ENCODE measurements at regions not wholly inside any gene's neighbourhood (a gene's known extent, or its start where the extent isn't known, plus 50 kb on each side); places are given as distances from the start of the nearest gene placed in this dataset.
"Not testable (repeated sequence)": the region's sequence is repeated elsewhere in the genome, so short reads cannot be mapped to it uniquely, and the experiment has no call there.

DNA sequence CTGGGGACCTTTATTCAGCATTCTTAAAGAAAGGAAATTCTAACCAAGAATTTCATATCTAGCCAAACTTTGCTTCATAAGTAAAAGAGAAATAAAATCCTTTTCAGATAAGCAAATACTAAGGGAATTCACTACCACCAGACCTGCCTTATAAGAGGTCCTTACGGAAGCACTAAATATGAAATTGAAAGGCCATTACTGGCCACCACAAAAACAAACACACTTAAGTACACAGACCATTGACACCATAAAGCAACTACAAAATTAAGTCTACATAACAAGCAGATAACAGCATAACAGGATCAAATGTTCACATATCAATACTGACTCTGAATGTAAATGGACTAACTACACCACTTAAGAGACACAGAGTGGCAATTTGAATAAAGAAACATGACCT lies 361.4 kb upstream of the POU5F2 start:
- in situ Hi-C loops (cut with HindIII; ENCODE audit: extremely low pct_ligation_motif_present, low pct_unique_long_range_greater_than_20kb) (no loop called here), intact Hi-C loops (cut with micrococcal nuclease; ENCODE audit: unreplicated experiment) (no loop called here)
- ChIA-PET CTCF (ENCODE audit: low intra/inter-chr PET ratio, low total read pairs) (no interaction called here), POLR2A (no interaction called here)
- ATAC-seq (no peak), DNase-seq (ENCODE audit: low spot score) (no peak), FAIRE-seq (no peak)
- Histone ChIP-seq H3K36me3 (replicated peaks in 1 of 2; ENCODE audit: control insufficient read depth in 1 of 2, insufficient read depth in 2 of 2, low read length in 2 of 2) (no peaks in the 10 kb centered on the region), H3K79me2 (ENCODE audit: insufficient read depth, low read length) (peaks cover 2% of the 10 kb centered on the region), H3K27ac (ENCODE audit: extremely low read length, insufficient read depth, low read length) (no peak overlapping the region), H3K4me3 (replicated peaks in 1 of 3; ENCODE audit: insufficient read depth in 1 of 3, low read depth in 2 of 3, low read length in 3 of 3) (no peak overlapping the region), H4K20me1 (ENCODE audit: insufficient read depth, low read length) (no peaks in the 10 kb centered on the region), H3K27me3 (ENCODE audit: control insufficient read depth in 1 of 2, insufficient read depth in 2 of 2, low read length in 2 of 2) (no peaks in the 10 kb centered on the region), H3K9ac (ENCODE audit: insufficient read depth, low read depth, low read length) (no peak overlapping the region), H3K4me2 (ENCODE audit: low read depth, low read length) (no peak overlapping the region), H2AFZ (ENCODE audit: low read length) (no peak overlapping the region), H3K9me3 (ENCODE audit: low read length) (peaks cover 22% of the 10 kb centered on the region), H3K4me1 (ENCODE audit: insufficient read depth, low read length) (peaks cover 9% of the 10 kb centered on the region; the same call in 1 of the 2 replicates)
- TF ChIP-seq ZFYVE20 (CRISPR knock-in tag; IDR thresholded peaks at IDR 0.05; ENCODE audit: borderline replicate concordance, low read depth) (no peak), ETV5 (CRISPR knock-in tag; IDR thresholded peaks at IDR 0.05; ENCODE audit: borderline replicate concordance) (no peak), FOXP1 (IDR thresholded peaks at IDR 0.05) (no peak), FOXP1 (CRISPR knock-in tag; IDR thresholded peaks at IDR 0.05) (no peak), ZNF275 (CRISPR knock-in tag; IDR thresholded peaks at IDR 0.05; ENCODE audit: borderline replicate concordance) (no peak), ZNF431 (CRISPR knock-in tag; IDR thresholded peaks at IDR 0.05; ENCODE audit: borderline replicate concordance, low read depth) (no peak), ZNF572 (CRISPR knock-in tag; IDR thresholded peaks at IDR 0.05) (no peak), ZNF660 (CRISPR knock-in tag; IDR thresholded peaks at IDR 0.05; ENCODE audit: borderline replicate concordance, low read depth) (no peak), SUZ12 (IDR thresholded peaks at IDR 0.05; ENCODE audit: low read depth, low read length) (no peak), ZNF232 (CRISPR knock-in tag; IDR thresholded peaks at IDR 0.05; ENCODE audit: borderline replicate concordance) (no peak), HIC2 (CRISPR knock-in tag; IDR thresholded peaks at IDR 0.05; ENCODE audit: low read depth) (no peak), FOSL2 (CRISPR knock-in tag; IDR thresholded peaks at IDR 0.05) (no peak), ZC3H4 (CRISPR knock-in tag; IDR thresholded peaks at IDR 0.05; ENCODE audit: borderline replicate concordance) (no peak), NCOR1 (IDR thresholded peaks at IDR 0.05; ENCODE audit: borderline replicate concordance, low read length) (no peak), ZIK1 (CRISPR knock-in tag; IDR thresholded peaks at IDR 0.05; ENCODE audit: borderline replicate concordance, low read depth) (no peak), IRX3 (CRISPR knock-in tag; IDR thresholded peaks at IDR 0.05; ENCODE audit: borderline replicate concordance, low read depth) (no peak)
- WGBS (ENCODE audit: low lambda C conversion rate), result 78% methylated on average over 1 of the region's 1 CpG
- BruUV-seq (replicated peaks), result no TSS peak

GRCh38 chr5:94097384-94097783 lies 356.0 kb upstream of the POU5F2 start:
- ATAC-seq; H4K20me1 ChIP-seq (ENCODE audit: insufficient read depth, low read length); intact Hi-C loops (cut with micrococcal nuclease; ENCODE audit: unreplicated experiment); H3K27me3 ChIP-seq (ENCODE audit: control insufficient read depth in 1 of 2, insufficient read depth in 2 of 2, low read length in 2 of 2); H3K27ac ChIP-seq (ENCODE audit: extremely low read length, insufficient read depth, low read length); FAIRE-seq; H3K79me2 ChIP-seq (ENCODE audit: insufficient read depth, low read length); CTCF ChIA-PET (ENCODE audit: low intra/inter-chr PET ratio, low total read pairs); H3K9me3 ChIP-seq (ENCODE audit: low read length); DNase-seq (ENCODE audit: low spot score); H3K4me1 ChIP-seq (ENCODE audit: insufficient read depth, low read length); H3K4me3 ChIP-seq (replicated peaks in 1 of 3; ENCODE audit: insufficient read depth in 1 of 3, low read depth in 2 of 3, low read length in 3 of 3); H3K4me2 ChIP-seq (ENCODE audit: low read depth, low read length); in situ Hi-C loops (cut with HindIII; ENCODE audit: extremely low pct_ligation_motif_present, low pct_unique_long_range_greater_than_20kb); POLR2A ChIA-PET; H3K36me3 ChIP-seq (replicated peaks in 1 of 2; ENCODE audit: control insufficient read depth in 1 of 2, insufficient read depth in 2 of 2, low read length in 2 of 2); H2AFZ ChIP-seq (ENCODE audit: low read length); H3K9ac ChIP-seq (ENCODE audit: insufficient read depth, low read depth, low read length); BruUV-seq (replicated peaks): not testable (repeated sequence)
- WGBS (ENCODE audit: low lambda C conversion rate), result 97% methylated on average over 2 of the region's 2 CpGs

Measured in HepG2 (cell line).